ENCODE measurements at regions not wholly inside any gene's neighbourhood (a gene's known extent, or its start where the extent isn't known, plus 50 kb on each side); places are given as distances from the start of the nearest gene placed in this dataset.

DNA sequence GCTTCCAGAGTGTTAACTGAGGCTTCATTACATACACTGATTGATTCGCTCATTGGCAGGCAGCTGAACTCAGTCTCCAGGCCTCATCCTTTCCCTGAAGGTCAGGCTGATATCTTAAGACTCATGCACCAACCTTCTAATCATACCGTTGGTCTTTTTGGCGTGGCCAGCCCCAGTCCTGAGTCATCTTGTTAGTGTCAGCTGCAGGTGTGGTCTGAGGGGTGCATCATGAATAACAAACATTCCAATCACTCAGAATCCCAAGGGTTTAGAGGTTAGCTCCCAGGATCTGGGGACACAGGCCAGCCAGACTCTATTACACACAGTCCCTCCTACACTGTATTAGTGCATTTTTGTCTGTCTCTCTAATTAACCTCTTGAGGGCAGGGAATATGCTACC is 271.5 kb downstream of the HRH4 start:
- no peak for TF ChIP-seq EP300 (IDR thresholded peaks at IDR 0.05)
- TF ChIP-seq, protein P1, sequence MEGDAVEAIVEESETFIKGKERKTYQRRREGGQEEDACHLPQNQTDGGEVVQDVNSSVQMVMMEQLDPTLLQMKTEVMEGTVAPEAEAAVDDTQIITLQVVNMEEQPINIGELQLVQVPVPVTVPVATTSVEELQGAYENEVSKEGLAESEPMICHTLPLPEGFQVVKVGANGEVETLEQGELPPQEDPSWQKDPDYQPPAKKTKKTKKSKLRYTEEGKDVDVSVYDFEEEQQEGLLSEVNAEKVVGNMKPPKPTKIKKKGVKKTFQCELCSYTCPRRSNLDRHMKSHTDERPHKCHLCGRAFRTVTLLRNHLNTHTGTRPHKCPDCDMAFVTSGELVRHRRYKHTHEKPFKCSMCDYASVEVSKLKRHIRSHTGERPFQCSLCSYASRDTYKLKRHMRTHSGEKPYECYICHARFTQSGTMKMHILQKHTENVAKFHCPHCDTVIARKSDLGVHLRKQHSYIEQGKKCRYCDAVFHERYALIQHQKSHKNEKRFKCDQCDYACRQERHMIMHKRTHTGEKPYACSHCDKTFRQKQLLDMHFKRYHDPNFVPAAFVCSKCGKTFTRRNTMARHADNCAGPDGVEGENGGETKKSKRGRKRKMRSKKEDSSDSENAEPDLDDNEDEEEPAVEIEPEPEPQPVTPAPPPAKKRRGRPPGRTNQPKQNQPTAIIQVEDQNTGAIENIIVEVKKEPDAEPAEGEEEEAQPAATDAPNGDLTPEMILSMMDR (IDR thresholded peaks at IDR 0.05), result no peak
